ENCODE measurements at regions not wholly inside any gene's neighbourhood (a gene's known extent, or its start where the extent isn't known, plus 50 kb on each side); places are given as distances from the start of the nearest gene placed in this dataset.

DNA sequence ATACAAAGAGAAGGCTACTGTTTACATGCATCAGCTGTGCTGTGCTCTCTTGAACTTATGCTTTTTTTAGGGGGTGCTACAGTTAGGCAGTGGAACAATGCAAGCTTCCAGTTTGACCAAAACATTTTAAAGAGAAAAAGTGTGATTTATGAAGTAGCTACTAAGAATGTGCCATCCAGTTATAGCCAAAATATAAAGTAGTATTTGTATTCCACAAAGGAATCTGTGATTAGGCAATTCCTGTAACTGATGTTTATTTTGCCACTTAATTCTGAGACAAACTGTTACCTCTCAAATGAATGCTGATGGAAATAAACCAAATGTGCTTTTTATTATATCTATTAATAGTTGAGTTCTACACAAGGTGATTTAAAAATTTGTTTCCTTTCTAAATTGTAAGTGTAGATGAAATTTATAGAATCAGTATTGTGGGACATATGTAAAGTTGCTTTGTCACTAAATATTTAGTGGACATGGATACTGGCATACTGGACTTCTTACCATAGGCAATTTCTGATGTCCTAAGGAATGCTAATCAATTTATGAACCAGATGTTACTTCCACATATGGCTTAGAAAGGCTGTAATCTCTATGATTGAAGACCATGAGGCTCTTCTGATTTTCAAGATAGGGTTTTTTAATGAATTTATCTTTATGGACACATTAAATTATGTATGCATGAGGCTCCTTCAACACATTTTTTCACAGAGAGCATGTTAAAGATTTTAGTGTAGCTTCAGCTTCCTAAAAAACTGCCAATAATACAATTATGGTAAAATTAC is 410.2 kb downstream of the PRR16 start:
- no peaks in the 10 kb centered on the region for H3K4me1 ChIP-seq (ENCODE audit: control insufficient read depth in 1 of 2, insufficient read depth in 2 of 2, low read length in 2 of 2)
- ChIA-PET RAD21 (ENCODE audit: low non-redundant PET in 1 of 2, low total read pairs in 2 of 2, uncharacterized antibody in 2 of 2, unreplicated experiment in 2 of 2) (no interaction called here), POLR2A (no interaction called here), CTCF (no interaction called here)
- ATAC-seq (no peak), DNase-seq (ENCODE audit: low read depth, low spot score) (no peak)
- no peaks in the 10 kb centered on the region for H4K20me1 ChIP-seq (ENCODE audit: insufficient read depth)
- H3K4me2 ChIP-seq (ENCODE audit: low read length): no peak overlapping the region
- no peaks in the 10 kb centered on the region for H3K9me2 ChIP-seq (ENCODE audit: insufficient read depth)
- no peak overlapping the region for H3K27ac ChIP-seq (ENCODE audit: low read depth, low read length)
- no peaks in the 10 kb centered on the region for H3K36me3 ChIP-seq (ENCODE audit: control insufficient read depth in 1 of 2, insufficient read depth in 2 of 2, low read length in 2 of 2)
- no peaks in the 10 kb centered on the region for H3K9me3 ChIP-seq (ENCODE audit: control insufficient read depth in 1 of 2, insufficient read depth in 1 of 2, low read depth in 1 of 2, low read length in 2 of 2)
- H3K27me3 ChIP-seq (ENCODE audit: insufficient read depth, low read length): no peaks in the 10 kb centered on the region
- no TSS peak for BruUV-seq (replicated peaks)
- H3K79me2 ChIP-seq (ENCODE audit: insufficient read depth, low read length): no peaks in the 10 kb centered on the region
- no peak overlapping the region for H3K4me3 ChIP-seq (replicated peaks in 1 of 2; ENCODE audit: low read depth in 1 of 2, low read length in 2 of 2)
- no peak overlapping the region for H2AFZ ChIP-seq (ENCODE audit: low read depth, low read length, poor library complexity, severe bottlenecking)
- TF ChIP-seq ZNF274 (IDR thresholded peaks at IDR 0.05; ENCODE audit: low read depth, low read length): no peak
- no peak for TF ChIP-seq SP1 (IDR thresholded peaks at IDR 0.05; ENCODE audit: low read depth)
- TF ChIP-seq CEBPB (IDR thresholded peaks at IDR 0.05; ENCODE audit: low read depth): no peak
- TF ChIP-seq ELF1 (IDR thresholded peaks at IDR 0.05; ENCODE audit: borderline replicate concordance, low read depth): no peak
- no peak for TF ChIP-seq YY1 (IDR thresholded peaks at IDR 0.05; ENCODE audit: extremely low read depth, insufficient replicate concordance, low read depth, low read length)
- no peak for TF ChIP-seq POLR2AphosphoS5 (IDR thresholded peaks at IDR 0.05; ENCODE audit: low read depth, low read length)
- TF ChIP-seq ZFX (IDR thresholded peaks at IDR 0.05): no peak
- no peak overlapping the region for H3K9ac ChIP-seq (ENCODE audit: low read length)
- intact Hi-C loops (cut with micrococcal nuclease): no loop called here

DNA sequence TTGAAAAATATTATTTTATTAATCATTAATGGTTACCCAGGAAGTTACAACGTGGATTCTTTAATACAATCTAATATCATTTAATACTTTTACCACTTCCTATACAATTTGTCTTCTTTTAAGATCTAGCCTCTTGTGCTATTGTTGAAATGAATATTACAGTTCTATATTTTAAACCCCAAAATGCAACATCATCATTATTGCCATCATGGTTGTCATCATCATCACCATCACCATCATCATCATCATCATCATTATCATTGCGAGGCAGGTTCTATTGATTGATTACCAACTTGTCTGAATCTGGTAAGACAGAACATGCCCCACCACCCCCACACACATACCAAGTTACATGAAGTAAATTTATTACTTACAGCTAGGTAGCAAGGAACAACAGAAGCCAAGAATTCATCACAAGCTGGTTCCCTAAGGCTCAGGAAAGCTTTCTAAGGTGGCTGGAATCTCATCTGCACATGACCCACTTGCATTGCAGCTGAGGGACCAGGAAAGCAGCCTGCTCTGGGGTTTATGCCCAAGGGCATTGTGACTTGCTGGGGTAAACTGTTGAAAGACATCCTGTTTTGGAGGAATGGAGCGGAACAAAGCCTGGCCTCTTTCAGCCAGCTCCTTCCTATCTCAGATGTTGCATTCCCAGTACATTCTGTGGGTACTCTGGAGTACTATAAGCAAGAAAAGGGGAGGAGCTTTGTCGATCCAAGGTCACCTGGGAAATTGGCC is 418.1 kb downstream of the PRR16 start:
- intact Hi-C loops (cut with micrococcal nuclease): no loop called here
- ATAC-seq (no peak), DNase-seq (ENCODE audit: low read depth, low spot score) (no peak)
- Histone ChIP-seq H3K4me2 (ENCODE audit: low read length) (no peak overlapping the region), H3K4me1 (ENCODE audit: control insufficient read depth in 1 of 2, insufficient read depth in 2 of 2, low read length in 2 of 2) (no peaks in the 10 kb centered on the region), H3K4me3 (replicated peaks in 1 of 2; ENCODE audit: low read depth in 1 of 2, low read length in 2 of 2) (no peak overlapping the region), H3K27ac (ENCODE audit: low read depth, low read length) (no peak overlapping the region), H2AFZ (ENCODE audit: low read depth, low read length, poor library complexity, severe bottlenecking) (no peak overlapping the region), H4K20me1 (ENCODE audit: insufficient read depth) (no peaks in the 10 kb centered on the region), H3K9me3 (ENCODE audit: control insufficient read depth in 1 of 2, insufficient read depth in 1 of 2, low read depth in 1 of 2, low read length in 2 of 2) (no peaks in the 10 kb centered on the region), H3K36me3 (ENCODE audit: control insufficient read depth in 1 of 2, insufficient read depth in 2 of 2, low read length in 2 of 2) (no peaks in the 10 kb centered on the region), H3K27me3 (ENCODE audit: insufficient read depth, low read length) (no peaks in the 10 kb centered on the region), H3K79me2 (ENCODE audit: insufficient read depth, low read length) (no peaks in the 10 kb centered on the region), H3K9me2 (ENCODE audit: insufficient read depth) (no peaks in the 10 kb centered on the region), H3K9ac (ENCODE audit: low read length) (no peak overlapping the region)
- POLR2A ChIA-PET: interaction anchor here (1.4 kb wide), 1 partner anchor 16 kb away, joined by 3 read pairs; no protein-coding TSS in a partner anchor
- RAD21 ChIA-PET (ENCODE audit: low non-redundant PET in 1 of 2, low total read pairs in 2 of 2, uncharacterized antibody in 2 of 2, unreplicated experiment in 2 of 2): no interaction called here
- TF ChIP-seq, protein P1, sequence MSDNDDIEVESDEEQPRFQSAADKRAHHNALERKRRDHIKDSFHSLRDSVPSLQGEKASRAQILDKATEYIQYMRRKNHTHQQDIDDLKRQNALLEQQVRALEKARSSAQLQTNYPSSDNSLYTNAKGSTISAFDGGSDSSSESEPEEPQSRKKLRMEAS (IDR thresholded peaks at IDR 0.05): no peak
- TF ChIP-seq RAD21 (IDR thresholded peaks at IDR 0.05; ENCODE audit: low read depth): no peak
- TF ChIP-seq CEBPB (IDR thresholded peaks at IDR 0.05; ENCODE audit: low read depth): no peak
- TF ChIP-seq SP1 (IDR thresholded peaks at IDR 0.05; ENCODE audit: low read depth): no peak
- no peak for TF ChIP-seq POLR2AphosphoS5 (IDR thresholded peaks at IDR 0.05; ENCODE audit: low read depth, low read length)
- TF ChIP-seq TCF7L2 (IDR thresholded peaks at IDR 0.05; ENCODE audit: borderline replicate concordance, extremely low read depth, insufficient read depth, insufficient read length): no peak
- no peak for TF ChIP-seq ZFX (IDR thresholded peaks at IDR 0.05)
- TF ChIP-seq ELF1 (IDR thresholded peaks at IDR 0.05; ENCODE audit: borderline replicate concordance, low read depth): no peak
- no peak for TF ChIP-seq CBX3 (IDR thresholded peaks at IDR 0.05; ENCODE audit: low read depth)
- no peak for TF ChIP-seq EZH2phosphoT487 (IDR thresholded peaks at IDR 0.05; ENCODE audit: borderline replicate concordance)
- TF ChIP-seq SRF (IDR thresholded peaks at IDR 0.05; ENCODE audit: low read depth): no peak
- TF ChIP-seq JUND (IDR thresholded peaks at IDR 0.05): no peak
- no TSS peak for BruUV-seq (replicated peaks)
- CTCF ChIA-PET: no interaction called here

All from HCT116 (cell line).